ENCODE measurements at regions not wholly inside any gene's neighbourhood (a gene's known extent, or its start where the extent isn't known, plus 50 kb on each side); places are given as distances from the start of the nearest gene placed in this dataset.

- Mint-ChIP-seq H3K36me3 (ENCODE audit: insufficient read depth in 2 of 2) (no peaks in the 10 kb centered on the region), H3K27me3 (ENCODE audit: low read depth) (peaks cover 36% of the 10 kb centered on the region), H3K4me3 (no peak overlapping the region), H3K9me3 (no peaks in the 10 kb centered on the region), H3K4me1 (ENCODE audit: low read depth) (no peaks in the 10 kb centered on the region), H3K27ac (no peak overlapping the region)
- DNase-seq (no peak), ATAC-seq (replicated peaks in 1 of 2) (no peak)
These were observed 370.3 kb upstream of the IRX2 start for GRCh38 chr5:3121813-3122212.

DNA sequence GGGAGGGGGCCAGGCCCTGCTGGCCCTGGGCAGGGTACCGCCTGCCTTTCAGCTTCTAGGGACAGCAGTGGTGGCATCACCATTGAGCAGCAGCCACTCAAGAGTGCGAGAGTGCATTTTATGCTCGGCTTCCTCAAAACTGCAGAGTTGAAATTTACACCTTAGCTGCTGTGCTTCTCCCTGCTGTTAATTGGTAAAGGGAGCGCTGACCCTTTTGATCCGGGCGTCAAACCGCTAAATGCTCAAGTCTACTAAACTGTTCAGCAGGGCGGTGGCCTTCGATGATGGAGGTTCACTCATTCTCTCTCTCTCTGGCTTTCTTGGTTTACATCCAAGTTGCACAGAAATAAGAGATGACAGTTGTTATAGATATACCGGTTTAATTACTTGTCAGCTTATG lies 368.6 kb upstream of the IRX2 start:
- peaks cover 49% of the 10 kb centered on the region for H3K27me3 Mint-ChIP-seq (ENCODE audit: low read depth)
- H3K36me3 Mint-ChIP-seq (ENCODE audit: insufficient read depth in 2 of 2) = no peaks in the 10 kb centered on the region
- DNase-seq (no peak), ATAC-seq (replicated peaks in 1 of 2) (no peak)
- H3K27ac Mint-ChIP-seq = no peak overlapping the region
- H3K4me3 Mint-ChIP-seq = no peak overlapping the region
- H3K9me3 Mint-ChIP-seq = no peaks in the 10 kb centered on the region
- no peaks in the 10 kb centered on the region for H3K4me1 Mint-ChIP-seq (ENCODE audit: low read depth)

DNA sequence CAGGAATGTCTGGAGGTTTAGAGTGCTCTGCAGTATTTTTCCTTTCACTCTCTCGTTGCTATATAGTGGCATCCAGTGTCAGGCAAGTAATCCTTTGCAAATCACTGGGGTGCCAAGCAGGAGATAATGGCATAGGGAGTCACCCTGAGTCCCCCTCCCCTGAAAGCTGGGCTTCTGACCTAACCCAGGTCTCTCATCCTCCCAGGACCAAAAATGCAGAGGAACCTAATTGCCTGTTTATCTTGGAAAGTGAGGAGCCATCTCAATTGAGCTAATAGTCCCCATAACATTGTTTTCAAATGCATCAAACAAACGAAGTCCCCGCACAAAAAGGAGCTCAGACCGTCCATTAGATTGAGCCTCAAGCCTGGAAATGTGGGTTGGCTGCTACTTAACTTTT lies 368.0 kb upstream of the IRX2 start:
- Mint-ChIP-seq H3K9me3 (no peaks in the 10 kb centered on the region), H3K4me3 (no peak overlapping the region), H3K36me3 (ENCODE audit: insufficient read depth in 2 of 2) (no peaks in the 10 kb centered on the region), H3K4me1 (ENCODE audit: low read depth) (no peaks in the 10 kb centered on the region), H3K27me3 (ENCODE audit: low read depth) (peaks cover 49% of the 10 kb centered on the region), H3K27ac (no peak overlapping the region)
- no peak for DNase-seq
- ATAC-seq (replicated peaks in 1 of 2) = no peak

GRCh38 chr5:3118340-3118739 lies 366.9 kb upstream of the IRX2 start:
- ATAC-seq (replicated peaks in 1 of 2) (no peak), DNase-seq (no peak)
- Mint-ChIP-seq H3K27me3 (ENCODE audit: low read depth) (peaks cover 47% of the 10 kb centered on the region), H3K9me3 (peaks cover 0 to 3% of the 10 kb centered on the region in 2 donors), H3K27ac (no peak overlapping the region), H3K4me3 (no peak overlapping the region), H3K4me1 (ENCODE audit: low read depth) (no peaks in the 10 kb centered on the region), H3K36me3 (ENCODE audit: insufficient read depth in 2 of 2) (no peaks in the 10 kb centered on the region)

- H3K27ac Mint-ChIP-seq = no peak overlapping the region
- ATAC-seq (replicated peaks in 1 of 2) (no peak), DNase-seq (no peak)
- no peak overlapping the region for H3K4me3 Mint-ChIP-seq
- H3K27me3 Mint-ChIP-seq (ENCODE audit: low read depth) = peaks cover 42% of the 10 kb centered on the region
- peaks cover 0 to 3% of the 10 kb centered on the region in 2 donors for H3K9me3 Mint-ChIP-seq
- H3K36me3 Mint-ChIP-seq (ENCODE audit: insufficient read depth in 2 of 2) = no peaks in the 10 kb centered on the region
- no peaks in the 10 kb centered on the region for H3K4me1 Mint-ChIP-seq (ENCODE audit: low read depth)
These were observed 364.9 kb upstream of the IRX2 start for GRCh38 chr5:3116366-3116765.

GRCh38 chr5:3114467-3114866 lies 363.0 kb upstream of the IRX2 start:
- H3K9me3 Mint-ChIP-seq = peaks cover 0 to 3% of the 10 kb centered on the region in 2 donors
- no peak overlapping the region for H3K4me3 Mint-ChIP-seq
- no peak for DNase-seq
- no peaks in the 10 kb centered on the region for H3K36me3 Mint-ChIP-seq (ENCODE audit: insufficient read depth in 2 of 2)
- H3K4me1 Mint-ChIP-seq (ENCODE audit: low read depth) = no peaks in the 10 kb centered on the region
- H3K27me3 Mint-ChIP-seq (ENCODE audit: low read depth) = peaks cover 37% of the 10 kb centered on the region
- ATAC-seq (replicated peaks in 1 of 2) = no peak
- no peak overlapping the region for H3K27ac Mint-ChIP-seq

DNA sequence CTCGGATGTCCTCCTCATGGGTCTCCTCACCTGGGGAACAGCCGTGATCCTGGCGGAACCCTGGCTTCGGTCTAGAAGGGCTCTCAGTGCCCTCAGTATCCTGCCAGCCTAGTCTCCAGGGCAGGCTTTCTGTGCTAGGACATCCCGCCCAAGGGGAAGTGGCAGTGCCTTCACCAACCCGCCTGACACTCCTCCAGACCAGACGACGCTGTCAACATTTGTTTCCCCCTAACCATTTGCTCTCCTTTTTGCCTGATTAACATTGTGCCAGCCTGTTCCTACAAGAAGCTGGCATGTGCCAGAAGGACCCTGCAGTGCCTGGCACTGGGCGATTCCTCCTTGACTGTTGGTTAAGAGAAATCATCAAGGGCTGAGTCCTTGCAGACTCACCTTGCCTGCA lies 358.9 kb upstream of the IRX2 start:
- ATAC-seq (replicated peaks in 1 of 2) (no peak), DNase-seq (no peak)
- Mint-ChIP-seq H3K4me3 (no peak overlapping the region), H3K4me1 (ENCODE audit: low read depth) (no peaks in the 10 kb centered on the region), H3K27me3 (ENCODE audit: low read depth) (peaks cover 2% of the 10 kb centered on the region), H3K36me3 (ENCODE audit: insufficient read depth in 2 of 2) (no peaks in the 10 kb centered on the region), H3K27ac (no peak overlapping the region), H3K9me3 (peaks cover 0 to 6% of the 10 kb centered on the region in 2 donors)

- Mint-ChIP-seq H3K9me3 (peaks cover 0 to 4% of the 10 kb centered on the region in 2 donors), H3K27ac (no peak overlapping the region), H3K27me3 (ENCODE audit: low read depth) (peaks cover 23% of the 10 kb centered on the region), H3K4me3 (no peak overlapping the region), H3K4me1 (ENCODE audit: low read depth) (no peaks in the 10 kb centered on the region), H3K36me3 (ENCODE audit: insufficient read depth in 2 of 2) (no peaks in the 10 kb centered on the region)
- ATAC-seq (replicated peaks in 1 of 2) = no peak
- no peak for DNase-seq
These were observed 355.7 kb upstream of the IRX2 start for GRCh38 chr5:3107156-3107611.

- H3K27me3 Mint-ChIP-seq (ENCODE audit: low read depth) = peaks cover 29% of the 10 kb centered on the region
- H3K4me1 Mint-ChIP-seq (ENCODE audit: low read depth) = no peaks in the 10 kb centered on the region
- peaks cover 0 to 4% of the 10 kb centered on the region in 2 donors for H3K9me3 Mint-ChIP-seq
- no peaks in the 10 kb centered on the region for H3K36me3 Mint-ChIP-seq (ENCODE audit: insufficient read depth in 2 of 2)
- DNase-seq (no peak), ATAC-seq (replicated peaks in 1 of 2) (no peak)
- no peak overlapping the region for H3K27ac Mint-ChIP-seq
- no peak overlapping the region for H3K4me3 Mint-ChIP-seq
These were observed 354.1 kb upstream of the IRX2 start for GRCh38 chr5:3105581-3105980.

DNA sequence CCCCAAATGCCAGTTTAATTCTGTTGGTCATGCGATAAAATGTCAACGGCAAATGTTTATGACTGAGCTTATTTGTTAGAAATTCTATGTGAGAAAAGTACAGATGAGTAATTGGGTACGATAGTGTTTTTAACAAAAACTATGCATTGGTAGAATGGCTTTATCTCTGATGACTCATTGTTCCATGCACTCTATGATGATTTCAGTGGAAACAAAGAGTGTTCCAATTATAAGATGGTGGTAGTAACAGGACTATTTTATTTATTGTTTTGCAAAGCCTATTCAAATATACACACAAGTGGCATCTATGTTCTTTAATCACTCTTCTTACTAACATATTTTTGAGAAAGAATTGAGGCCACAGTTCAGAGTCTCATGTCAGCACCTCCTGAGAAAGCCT lies 353.7 kb upstream of the IRX2 start:
- H3K27ac Mint-ChIP-seq = no peak overlapping the region
- no peaks in the 10 kb centered on the region for H3K36me3 Mint-ChIP-seq (ENCODE audit: insufficient read depth in 2 of 2)
- no peak for ATAC-seq (replicated peaks in 1 of 2)
- peaks cover 29% of the 10 kb centered on the region for H3K27me3 Mint-ChIP-seq (ENCODE audit: low read depth)
- no peak overlapping the region for H3K4me3 Mint-ChIP-seq
- DNase-seq = no peak
- peaks cover 0 to 4% of the 10 kb centered on the region in 2 donors for H3K9me3 Mint-ChIP-seq
- H3K4me1 Mint-ChIP-seq (ENCODE audit: low read depth) = no peaks in the 10 kb centered on the region

DNA sequence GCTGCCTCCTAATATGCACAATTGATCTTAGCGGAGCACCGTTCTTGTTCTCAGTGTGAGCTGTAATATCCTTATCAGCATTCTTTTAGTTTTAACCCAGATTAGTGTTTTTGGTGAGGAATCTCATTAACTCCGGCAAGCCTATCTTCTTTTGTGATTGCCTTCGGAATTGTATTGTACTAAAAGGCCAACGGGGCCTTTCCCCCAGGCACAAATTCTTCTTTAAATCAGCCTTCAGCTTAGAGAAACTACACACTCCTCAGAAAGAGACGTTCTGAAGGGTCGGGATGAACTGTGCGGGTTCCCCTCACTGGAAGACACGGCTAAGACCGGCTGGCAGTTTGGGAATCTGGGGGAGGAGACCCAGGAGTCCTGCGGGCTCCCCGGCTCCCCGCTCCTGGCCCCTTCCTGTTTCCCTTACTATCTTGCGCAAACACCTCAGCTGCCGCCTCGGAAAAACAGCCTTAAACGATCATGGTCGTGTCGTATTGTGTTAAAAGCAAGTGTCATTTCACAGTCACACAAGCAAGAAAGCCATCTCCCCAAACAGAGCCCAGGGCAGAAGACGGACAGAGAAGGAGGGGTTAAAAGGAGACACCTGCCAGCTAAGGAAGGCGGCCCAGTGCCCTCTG lies 353.1 kb upstream of the IRX2 start:
- no peak for ATAC-seq (replicated peaks in 1 of 2)
- DNase-seq = no peak
- Mint-ChIP-seq H3K4me1 (ENCODE audit: low read depth) (no peaks in the 10 kb centered on the region), H3K36me3 (ENCODE audit: insufficient read depth in 2 of 2) (no peaks in the 10 kb centered on the region), H3K27me3 (ENCODE audit: low read depth) (peaks cover 29% of the 10 kb centered on the region), H3K9me3 (peaks cover 0 to 4% of the 10 kb centered on the region in 2 donors), H3K4me3 (no peak overlapping the region), H3K27ac (no peak overlapping the region)

- no peak overlapping the region for H3K4me3 Mint-ChIP-seq
- DNase-seq (no peak), ATAC-seq (replicated peaks in 1 of 2) (no peak)
- peaks cover 0 to 8% of the 10 kb centered on the region in 2 donors for H3K9me3 Mint-ChIP-seq
- peaks cover 29% of the 10 kb centered on the region for H3K27me3 Mint-ChIP-seq (ENCODE audit: low read depth)
- no peaks in the 10 kb centered on the region for H3K36me3 Mint-ChIP-seq (ENCODE audit: insufficient read depth in 2 of 2)
- H3K27ac Mint-ChIP-seq = no peak overlapping the region
- no peaks in the 10 kb centered on the region for H3K4me1 Mint-ChIP-seq (ENCODE audit: low read depth)
These were observed 351.9 kb upstream of the IRX2 start for GRCh38 chr5:3103262-3103811.

DNA sequence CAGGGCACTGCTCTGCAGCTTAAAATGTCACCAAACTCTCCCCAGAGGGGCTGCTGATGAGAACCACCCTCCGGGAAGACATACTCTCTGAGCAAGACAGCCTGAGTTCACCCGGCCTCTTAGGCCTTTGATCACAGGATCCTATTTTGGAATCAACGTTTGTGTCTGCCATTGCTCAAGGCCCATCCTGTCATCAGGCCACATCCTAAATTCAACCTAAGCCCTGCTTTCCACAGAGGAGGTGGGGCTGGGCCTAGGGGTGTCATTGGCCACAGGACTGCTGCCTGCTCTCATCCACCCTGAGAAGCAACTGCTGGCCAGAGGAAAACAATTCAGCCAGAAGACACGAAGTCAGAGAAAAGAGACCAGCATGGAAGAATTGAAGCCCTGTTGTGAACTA lies 351.1 kb upstream of the IRX2 start:
- Mint-ChIP-seq H3K9me3 (peaks cover 0 to 8% of the 10 kb centered on the region in 2 donors), H3K4me1 (ENCODE audit: low read depth) (no peaks in the 10 kb centered on the region), H3K36me3 (ENCODE audit: insufficient read depth in 2 of 2) (no peaks in the 10 kb centered on the region), H3K4me3 (no peak overlapping the region), H3K27ac (no peak overlapping the region), H3K27me3 (ENCODE audit: low read depth) (peaks cover 29% of the 10 kb centered on the region)
- DNase-seq (no peak), ATAC-seq (replicated peaks in 1 of 2) (no peak)

GRCh38 chr5:3101561-3101960 lies 350.1 kb upstream of the IRX2 start:
- peaks cover 29% of the 10 kb centered on the region for H3K27me3 Mint-ChIP-seq (ENCODE audit: low read depth)
- no peak overlapping the region for H3K4me3 Mint-ChIP-seq
- peaks cover 0 to 3% of the 10 kb centered on the region in 2 donors for H3K36me3 Mint-ChIP-seq (ENCODE audit: insufficient read depth in 2 of 2)
- ATAC-seq (replicated peaks in 1 of 2) (no peak), DNase-seq (no peak)
- no peak overlapping the region for H3K27ac Mint-ChIP-seq
- H3K9me3 Mint-ChIP-seq = peaks cover 2 to 4% of the 10 kb centered on the region in 2 donors
- H3K4me1 Mint-ChIP-seq (ENCODE audit: low read depth) = no peaks in the 10 kb centered on the region

Measured in activated T-cell treated with anti-CD3 and anti-CD28 coated beads, Interleukin-2, amount 50 U/mL, for 72 hours (primary cell).